ENCODE measurements at regions not wholly inside any gene's neighbourhood (a gene's known extent, or its start where the extent isn't known, plus 50 kb on each side); places are given as distances from the start of the nearest gene placed in this dataset.

- Histone ChIP-seq H2AFZ (ENCODE audit: low read depth) (no peak overlapping the region), H3K9ac (no peak overlapping the region), H3K4me2 (no peak overlapping the region), H3K4me3 (IDR thresholded peaks at IDR 0.05; ENCODE audit: insufficient read depth, low read depth, low read length) (no peak overlapping the region), H3K27ac (no peak overlapping the region), H3K4me1 (ENCODE audit: low read depth, poor library complexity, severe bottlenecking) (no peaks in the 10 kb centered on the region), H3K79me2 (ENCODE audit: insufficient read depth, low read depth) (no peaks in the 10 kb centered on the region), H3K36me3 (ENCODE audit: insufficient read depth) (no peaks in the 10 kb centered on the region), H4K20me1 (ENCODE audit: insufficient read depth) (no peaks in the 10 kb centered on the region), H3K27me3 (ENCODE audit: insufficient read depth, low read depth) (no peaks in the 10 kb centered on the region)
- TF ChIP-seq CTCF (conservative IDR thresholded peaks at IDR 0.05; ENCODE audit: low read depth, low read length) = no peak
Measured at GRCh38 chr10:33386926-33387325, 52.5 kb upstream of the NRP1 start.

DNA sequence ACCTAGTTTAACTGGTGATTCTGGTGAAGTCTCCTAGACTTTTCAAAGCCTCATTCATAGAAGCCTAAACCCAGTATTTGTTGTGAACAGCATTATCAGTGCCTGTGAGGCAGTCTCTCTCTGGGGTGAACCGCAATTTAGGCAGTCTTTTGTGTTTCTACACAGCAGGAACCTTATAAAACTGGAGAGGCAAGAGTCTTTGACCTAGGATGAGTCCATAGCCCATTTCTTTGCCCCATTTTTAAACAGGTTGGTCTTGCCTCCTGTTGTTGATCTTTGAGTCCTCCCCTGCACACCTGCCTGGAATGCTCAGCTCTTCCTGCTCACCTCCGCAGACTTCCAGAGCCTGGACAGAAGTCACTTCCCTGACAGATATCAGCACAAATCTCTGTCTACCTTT is 51.2 kb upstream of the NRP1 start:
- Histone ChIP-seq H3K4me1 (ENCODE audit: low read depth, poor library complexity, severe bottlenecking) (no peaks in the 10 kb centered on the region), H3K27ac (no peak overlapping the region), H4K20me1 (ENCODE audit: insufficient read depth) (no peaks in the 10 kb centered on the region), H2AFZ (ENCODE audit: low read depth) (no peak overlapping the region), H3K4me2 (no peak overlapping the region), H3K9ac (no peak overlapping the region), H3K4me3 (IDR thresholded peaks at IDR 0.05; ENCODE audit: insufficient read depth, low read depth, low read length) (no peak overlapping the region), H3K27me3 (ENCODE audit: insufficient read depth, low read depth) (no peaks in the 10 kb centered on the region), H3K79me2 (ENCODE audit: insufficient read depth, low read depth) (no peaks in the 10 kb centered on the region), H3K36me3 (ENCODE audit: insufficient read depth) (no peaks in the 10 kb centered on the region)
- no peak for TF ChIP-seq CTCF (conservative IDR thresholded peaks at IDR 0.05; ENCODE audit: low read depth, low read length)

GRCh38 chr10:33385015-33385414 is 50.5 kb upstream of the NRP1 start:
- H3K27me3 ChIP-seq (ENCODE audit: insufficient read depth, low read depth) = no peaks in the 10 kb centered on the region

More at GRCh38 chr10:33385015-33385414, 50.5 kb upstream of the NRP1 start:
- Histone ChIP-seq H2AFZ (ENCODE audit: low read depth) (no peak overlapping the region), H3K9ac (no peak overlapping the region), H3K27ac (no peak overlapping the region), H3K4me1 (ENCODE audit: low read depth, poor library complexity, severe bottlenecking) (no peaks in the 10 kb centered on the region), H3K4me2 (no peak overlapping the region), H4K20me1 (ENCODE audit: insufficient read depth) (no peaks in the 10 kb centered on the region), H3K4me3 (IDR thresholded peaks at IDR 0.05; ENCODE audit: insufficient read depth, low read depth, low read length) (no peak overlapping the region), H3K36me3 (ENCODE audit: insufficient read depth) (no peaks in the 10 kb centered on the region), H3K79me2 (ENCODE audit: insufficient read depth, low read depth) (no peaks in the 10 kb centered on the region)
- no peak for TF ChIP-seq CTCF (conservative IDR thresholded peaks at IDR 0.05; ENCODE audit: low read depth, low read length)

Measured in KMS-11 (cell line).